Transverse colon (tissue), 4 donors: ENCODE measurements at regions not wholly inside any gene's neighbourhood (a gene's known extent, or its start where the extent isn't known, plus 50 kb on each side); places are given as distances from the start of the nearest gene placed in this dataset.

Experiments used
- DNase-seq: peaks from one replicate; pipeline ENCODE4 v3.0.0-alpha.2; 2019
- H3K27ac ChIP-seq, 4 donors: fragments of 200-600 bp; sonication (generic); 2 replicates each; pipeline ENCODE4 v1.5.1; 2016 to 2018; ENCODE audit warnings: inconsistent platforms in 4 of 4
- H3K27me3 ChIP-seq: fragments of 200-600 bp; sonication (generic); 2 replicates; pipeline ENCODE4 v1.5.1; 2017; ENCODE audit warnings: inconsistent platforms
- H3K36me3 ChIP-seq, 4 donors: fragments of 200-600 bp; sonication (generic); 2 replicates each; pipeline ENCODE4 v1.5.1; 2017 to 2019; ENCODE audit warnings: inconsistent platforms in 4 of 4
- H3K4me1 ChIP-seq, 4 donors: fragments of 200-600 bp; sonication (generic); 2 replicates each; pipeline ENCODE4 v1.5.1; 2017 to 2020; ENCODE audit warnings: inconsistent platforms in 4 of 4
- H3K4me3 ChIP-seq, 4 donors: fragments of 200-600 bp; sonication (generic); 1 replicate in 1 of 4; 2 replicates in 3 of 4; pipeline versions ENCODE4 v1.5.1 to v1.6.1; 2017 to 2019; ENCODE audit warnings: inconsistent platforms in 4 of 4
- H3K9me3 ChIP-seq, 2 donors: fragments of 200-600 bp; sonication (generic); 2 replicates each; pipeline ENCODE4 v1.5.1; 2017 to 2019; ENCODE audit warnings: inconsistent platforms in 2 of 2
- CTCF ChIP-seq, 5 experiments: fragments of 200-600 bp in 3 of 5; fragments of 450-650 bp in 2 of 5; sonication (generic) in 3 of 5; IDR thresholded peaks; 1 replicate in 2 of 5; 2 replicates in 3 of 5; pipeline ENCODE4 v1.5.1; 2016 to 2017; ENCODE audit warnings: antibody characterized with exemption in 5 of 5, inconsistent platforms in 3 of 5, mild to moderate bottlenecking in 2 of 5, moderate library complexity in 1 of 5
- EP300 ChIP-seq: sonication (generic); formaldehyde crosslinking; IDR thresholded peaks from one replicate; pipeline ENCODE4 v1.6.1; 2017; ENCODE audit warnings: antibody characterized with exemption, low read depth
- POLR2A ChIP-seq: fragments of 450-650 bp; IDR thresholded peaks from one replicate; pipeline ENCODE4 v1.6.1; 2016; ENCODE audit warnings: antibody characterized with exemption, mild to moderate bottlenecking, moderate library complexity
- POLR2AphosphoS5 ChIP-seq, 3 donors: sonication (generic); formaldehyde crosslinking; IDR thresholded peaks; one replicate each; pipeline ENCODE4 v1.6.1; 2016; ENCODE audit warnings: antibody characterized with exemption in 3 of 3
- WGBS, 2 donors: methylation state at CpG; one replicate each; pipeline ENCODE4 v1.1.5; 2018; ENCODE audit warnings: low coverage in 1 of 2; 5-methylcytosine and 5-hydroxymethylcytosine counted together
- in situ Hi-C, 4 donors: fragments of 200-750 bp; cut with MboI; loops; one replicate each; pipeline versions ENCODE4 v1.15.0 to v1.15.1; 2017; ENCODE audit warnings: low sequenced_read_pairs in 3 of 4, low pct_ligation_motif_present in 1 of 4, low pct_unique_long_range_greater_than_20kb in 1 of 4
- intact Hi-C: fragments of 100-400 bp; cut with DNase I; formaldehyde crosslinking; loops from one replicate; pipeline ENCODE4 v1.15.1; 2023; ENCODE audit warnings: low total_unique reads

- no peaks in the 10 kb centered on the region for H3K4me1 ChIP-seq
- intact Hi-C loops = no loop called here
- H3K27me3 ChIP-seq = no peaks in the 10 kb centered on the region
- H3K27ac ChIP-seq = no peak overlapping the region
- 92% methylated on average over 5 to 6 of the region's 6 CpGs for WGBS, 2 donors
- in situ Hi-C loops = no loop called here
- no peak for DNase-seq
- H3K36me3 ChIP-seq = no peaks in the 10 kb centered on the region
- no peak overlapping the region for H3K4me3 ChIP-seq
- H3K9me3 ChIP-seq = no peaks in the 10 kb centered on the region
- TF ChIP-seq EP300 (no peak), POLR2A (no peak), CTCF (IDR thresholded peaks at IDR 0.05) (no peak), POLR2AphosphoS5 (IDR thresholded peaks at IDR 0.05) (no peak)
These were observed 225.9 kb upstream of the CDH4 start for GRCh38 chr20:61026173-61026572.

DNA sequence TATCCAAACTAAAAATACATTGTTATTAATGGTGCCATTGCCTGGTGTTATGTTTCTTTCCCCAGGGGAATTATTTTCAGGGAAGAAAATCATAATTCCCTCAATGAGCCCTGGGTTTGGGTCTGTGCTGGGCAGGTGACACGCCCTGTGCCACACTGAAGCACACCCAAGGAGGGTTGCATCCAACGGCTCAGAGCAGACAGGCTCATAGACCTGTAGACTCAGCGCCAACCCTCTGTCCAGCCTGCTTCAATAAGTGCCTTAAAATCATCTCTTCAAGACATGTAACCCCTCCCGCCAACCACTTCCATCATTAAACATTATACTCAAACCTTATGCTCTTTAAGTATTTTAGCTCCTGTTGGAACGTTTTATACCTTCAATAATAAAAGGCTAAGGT is 225.3 kb upstream of the CDH4 start:
- no peak for DNase-seq
- Histone ChIP-seq H3K27me3 (no peaks in the 10 kb centered on the region), H3K27ac (no peak overlapping the region), H3K4me3 (no peak overlapping the region), H3K36me3 (no peaks in the 10 kb centered on the region), H3K9me3 (no peaks in the 10 kb centered on the region), H3K4me1 (no peaks in the 10 kb centered on the region)
- in situ Hi-C loops (no loop called here), intact Hi-C loops (no loop called here)
- TF ChIP-seq POLR2A (no peak), EP300 (no peak), POLR2AphosphoS5 (IDR thresholded peaks at IDR 0.05) (no peak), CTCF (IDR thresholded peaks at IDR 0.05) (no peak)
- 50 to 87% methylated on average over 1 to 5 of the region's 5 CpGs for WGBS, 2 donors

GRCh38 chr20:61027218-61027617 is 224.8 kb upstream of the CDH4 start:
- H3K36me3 ChIP-seq = no peaks in the 10 kb centered on the region
- WGBS, 2 donors = 71 to 74% methylated on average over 4 of the region's 4 CpGs
- TF ChIP-seq CTCF (IDR thresholded peaks at IDR 0.05) (no peak), POLR2AphosphoS5 (IDR thresholded peaks at IDR 0.05) (no peak), EP300 (no peak), POLR2A (no peak)
- no peak overlapping the region for H3K27ac ChIP-seq
- H3K27me3 ChIP-seq = no peaks in the 10 kb centered on the region
- in situ Hi-C loops (no loop called here), intact Hi-C loops (no loop called here)
- H3K4me1 ChIP-seq = no peaks in the 10 kb centered on the region
- DNase-seq = no peak
- H3K9me3 ChIP-seq = no peaks in the 10 kb centered on the region
- H3K4me3 ChIP-seq = no peak overlapping the region

- no peak for TF ChIP-seq POLR2AphosphoS5 (IDR thresholded peaks at IDR 0.05)
- no peak for TF ChIP-seq CTCF (IDR thresholded peaks at IDR 0.05)
- TF ChIP-seq EP300 = no peak
- in situ Hi-C loops (no loop called here), intact Hi-C loops (no loop called here)
- Histone ChIP-seq H3K36me3 (no peaks in the 10 kb centered on the region), H3K4me1 (no peaks in the 10 kb centered on the region), H3K9me3 (no peaks in the 10 kb centered on the region), H3K4me3 (no peak overlapping the region), H3K27me3 (no peaks in the 10 kb centered on the region), H3K27ac (no peak overlapping the region)
- DNase-seq = no peak
These were observed 221.9 kb upstream of the CDH4 start for GRCh38 chr20:61030130-61030529.
